ENCODE measurements at regions not wholly inside any gene's neighbourhood (a gene's known extent, or its start where the extent isn't known, plus 50 kb on each side); places are given as distances from the start of the nearest gene placed in this dataset.

GRCh38 chr15:97077975-97078374, 747.5 kb downstream of the NR2F2 start:
- no peaks in the 10 kb centered on the region for H3K9me3 ChIP-seq (ENCODE audit: low read length)
- no peaks in the 10 kb centered on the region for H3K36me3 ChIP-seq (ENCODE audit: insufficient read depth, low read length)
- TF ChIP-seq EZH2phosphoT487 (IDR thresholded peaks at IDR 0.05; ENCODE audit: borderline replicate concordance, low read depth, low read length) (no peak), CTCF (conservative IDR thresholded peaks at IDR 0.05; ENCODE audit: low read length) (no peak)
- intact Hi-C loops (cut with micrococcal nuclease; ENCODE audit: unreplicated experiment): no loop called here
- no peaks in the 10 kb centered on the region for H3K9me2 ChIP-seq (ENCODE audit: insufficient read depth, low read length)
- ChIA-PET CTCF (ENCODE audit: unreplicated experiment) (no interaction called here), POLR2A (no interaction called here)
- BruUV-seq (replicated peaks): no TSS peak
- DNase-seq (ENCODE audit: low spot score): no peak
- H4K20me1 ChIP-seq (ENCODE audit: insufficient read depth, low read length): no peaks in the 10 kb centered on the region
- no peak overlapping the region for H3K4me3 ChIP-seq (ENCODE audit: low read depth, low read length, poor library complexity, severe bottlenecking)
- no peak overlapping the region for H2AFZ ChIP-seq (ENCODE audit: low read length)
- H3K4me1 ChIP-seq (ENCODE audit: insufficient read depth, low read length, poor library complexity, severe bottlenecking): no peaks in the 10 kb centered on the region
- H3K79me2 ChIP-seq (ENCODE audit: insufficient read depth, low read depth, low read length): no peaks in the 10 kb centered on the region
- H3K27ac ChIP-seq (ENCODE audit: low read depth, low read length, poor library complexity, severe bottlenecking): no peak overlapping the region
- no peak overlapping the region for H3K4me2 ChIP-seq (ENCODE audit: low read length)

- no peak overlapping the region for H3K27ac ChIP-seq (ENCODE audit: low read depth, low read length, poor library complexity, severe bottlenecking)
- intact Hi-C loops (cut with micrococcal nuclease; ENCODE audit: unreplicated experiment): no loop called here
- H3K79me2 ChIP-seq (ENCODE audit: insufficient read depth, low read depth, low read length): no peaks in the 10 kb centered on the region
- no peak for DNase-seq (ENCODE audit: low spot score)
- H3K4me1 ChIP-seq (ENCODE audit: insufficient read depth, low read length, poor library complexity, severe bottlenecking): no peaks in the 10 kb centered on the region
- no peaks in the 10 kb centered on the region for H3K36me3 ChIP-seq (ENCODE audit: insufficient read depth, low read length)
- TF ChIP-seq CTCF (conservative IDR thresholded peaks at IDR 0.05; ENCODE audit: low read length) (no peak), EZH2phosphoT487 (IDR thresholded peaks at IDR 0.05; ENCODE audit: borderline replicate concordance, low read depth, low read length) (no peak)
- H2AFZ ChIP-seq (ENCODE audit: low read length): no peak overlapping the region
- H3K9me2 ChIP-seq (ENCODE audit: insufficient read depth, low read length): no peaks in the 10 kb centered on the region
- CTCF ChIA-PET (ENCODE audit: unreplicated experiment): no interaction called here
- H3K9me3 ChIP-seq (ENCODE audit: low read length): no peaks in the 10 kb centered on the region
- POLR2A ChIA-PET: no interaction called here
- no TSS peak for BruUV-seq (replicated peaks)
- H3K4me3 ChIP-seq (ENCODE audit: low read depth, low read length, poor library complexity, severe bottlenecking): no peak overlapping the region
- H4K20me1 ChIP-seq (ENCODE audit: insufficient read depth, low read length): no peaks in the 10 kb centered on the region
- H3K4me2 ChIP-seq (ENCODE audit: low read length): no peak overlapping the region
Observed at GRCh38 chr15:97078591-97078990, 748.1 kb downstream of the NR2F2 start.

- Histone ChIP-seq H3K9me3 (ENCODE audit: low read length) (no peaks in the 10 kb centered on the region), H3K4me1 (ENCODE audit: insufficient read depth, low read length, poor library complexity, severe bottlenecking) (no peaks in the 10 kb centered on the region), H3K4me2 (ENCODE audit: low read length) (no peak overlapping the region), H3K9me2 (ENCODE audit: insufficient read depth, low read length) (no peaks in the 10 kb centered on the region), H3K27ac (ENCODE audit: low read depth, low read length, poor library complexity, severe bottlenecking) (no peak overlapping the region), H2AFZ (ENCODE audit: low read length) (no peak overlapping the region), H3K36me3 (ENCODE audit: insufficient read depth, low read length) (no peaks in the 10 kb centered on the region), H4K20me1 (ENCODE audit: insufficient read depth, low read length) (no peaks in the 10 kb centered on the region), H3K4me3 (ENCODE audit: low read depth, low read length, poor library complexity, severe bottlenecking) (no peak overlapping the region), H3K79me2 (ENCODE audit: insufficient read depth, low read depth, low read length) (no peaks in the 10 kb centered on the region)
- no peak for TF ChIP-seq EZH2phosphoT487 (IDR thresholded peaks at IDR 0.05; ENCODE audit: borderline replicate concordance, low read depth, low read length)
- no peak for TF ChIP-seq CTCF (conservative IDR thresholded peaks at IDR 0.05; ENCODE audit: low read length)
- intact Hi-C loops (cut with micrococcal nuclease; ENCODE audit: unreplicated experiment): no loop called here
- BruUV-seq (replicated peaks): no TSS peak
- CTCF ChIA-PET (ENCODE audit: unreplicated experiment): no interaction called here
- DNase-seq (ENCODE audit: low spot score): no peak
- POLR2A ChIA-PET: no interaction called here
Observed at GRCh38 chr15:97081666-97082226, 751.2 kb downstream of the NR2F2 start.
